ENCODE measurements at regions not wholly inside any gene's neighbourhood (a gene's known extent, or its start where the extent isn't known, plus 50 kb on each side); places are given as distances from the start of the nearest gene placed in this dataset.

DNA sequence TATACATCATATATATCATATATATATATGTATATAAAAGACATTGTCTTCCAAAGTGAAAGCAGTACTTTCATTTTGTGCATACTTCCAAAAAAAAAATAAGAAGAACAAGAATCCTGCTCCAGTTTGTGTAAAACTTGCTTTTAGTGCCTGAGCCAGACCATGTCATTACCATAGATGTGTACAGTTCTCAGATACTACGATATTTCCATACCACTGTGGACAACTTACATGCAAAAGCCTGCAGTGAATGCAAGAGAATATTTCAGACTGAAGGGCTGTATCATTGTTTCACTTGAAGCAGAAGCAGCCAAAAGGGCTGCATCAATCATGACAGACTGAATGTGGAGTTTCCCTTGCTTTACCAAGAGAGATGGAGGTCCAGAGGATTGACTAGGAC is 72.6 kb upstream of the CYLC2 start:
- TF ChIP-seq CTCF (IDR thresholded peaks at IDR 0.05) (no peak), POLR2A (IDR thresholded peaks at IDR 0.05) (no peak)
